ENCODE measurements at regions not wholly inside any gene's neighbourhood (a gene's known extent, or its start where the extent isn't known, plus 50 kb on each side); places are given as distances from the start of the nearest gene placed in this dataset.
"Not testable (repeated sequence)": the region's sequence is repeated elsewhere in the genome, so short reads cannot be mapped to it uniquely, and the experiment has no call there.

- no peak for DNase-seq (ENCODE audit: low spot score)
These were observed 208.7 kb upstream of the RAI14 start for GRCh38 chr5:34447424-34447823.

- DNase-seq (ENCODE audit: low spot score): no peak
These were observed 206.5 kb upstream of the RAI14 start for GRCh38 chr5:34449639-34450038.

GRCh38 chr5:34450338-34450737 is 205.8 kb upstream of the RAI14 start:
- DNase-seq (ENCODE audit: low spot score): no peak

- no peak for DNase-seq (ENCODE audit: low spot score)
These were observed 203.8 kb upstream of the RAI14 start for GRCh38 chr5:34452170-34452828.

GRCh38 chr5:34455098-34455497 is 201.0 kb upstream of the RAI14 start:
- DNase-seq (ENCODE audit: low spot score): no peak

GRCh38 chr5:34459908-34460307 is 196.2 kb upstream of the RAI14 start:
- no peak for DNase-seq (ENCODE audit: low spot score)

GRCh38 chr5:34460496-34460895 is 195.6 kb upstream of the RAI14 start:
- DNase-seq (ENCODE audit: low spot score): no peak

- no peak for DNase-seq (ENCODE audit: low spot score)
These were observed 191.3 kb upstream of the RAI14 start for GRCh38 chr5:34464829-34465228.

- DNase-seq (ENCODE audit: low spot score): not testable (repeated sequence)
These were observed 190.8 kb upstream of the RAI14 start for GRCh38 chr5:34465301-34465700.

- DNase-seq (ENCODE audit: low spot score): not testable (repeated sequence)
These were observed 189.4 kb upstream of the RAI14 start for GRCh38 chr5:34466519-34467388.

GRCh38 chr5:34467436-34467835 is 188.7 kb upstream of the RAI14 start:
- DNase-seq (ENCODE audit: low spot score): no peak

GRCh38 chr5:34467984-34468383 is 188.1 kb upstream of the RAI14 start:
- not testable (repeated sequence) for DNase-seq (ENCODE audit: low spot score)

- no peak for DNase-seq (ENCODE audit: low spot score)
These were observed 186.2 kb upstream of the RAI14 start for GRCh38 chr5:34469971-34470370.

- no peak for DNase-seq (ENCODE audit: low spot score)
These were observed 181.5 kb upstream of the RAI14 start for GRCh38 chr5:34474573-34475021.

GRCh38 chr5:34475249-34475966 is 180.7 kb upstream of the RAI14 start:
- DNase-seq (ENCODE audit: low spot score): no peak

- DNase-seq (ENCODE audit: low spot score): no peak
These were observed 179.1 kb upstream of the RAI14 start for GRCh38 chr5:34476941-34477565.

GRCh38 chr5:34480810-34481528 is 175.2 kb upstream of the RAI14 start:
- no peak for DNase-seq (ENCODE audit: low spot score)

GRCh38 chr5:34483442-34484033 is 172.6 kb upstream of the RAI14 start:
- DNase-seq (ENCODE audit: low spot score): no peak

GRCh38 chr5:34484216-34484920 is 171.8 kb upstream of the RAI14 start:
- DNase-seq (ENCODE audit: low spot score): no peak

- DNase-seq (ENCODE audit: low spot score): no peak
These were observed 170.4 kb upstream of the RAI14 start for GRCh38 chr5:34485768-34486030.

Measured in HuH-7.5 (cell line).